Neural cell (in vitro differentiated cells): ENCODE measurements at regions not wholly inside any gene's neighbourhood (a gene's known extent, or its start where the extent isn't known, plus 50 kb on each side); places are given as distances from the start of the nearest gene placed in this dataset.

ENCODE experiments used
- EP300 ChIP-seq: fragments of 450-650 bp; conservative IDR thresholded peaks from 2 replicates; pipeline ENCODE4 v1.6.1; 2014; ENCODE audit warnings: antibody characterized with exemption, mild to moderate bottlenecking, moderate library complexity; ENCODE audit not compliant: poor library complexity, severe bottlenecking
- EZH2 ChIP-seq: fragments of 200-600, 300-800 bp; shearing (Covaris generic), sonication (generic); IDR thresholded peaks from 2 replicates; pipeline ENCODE4 v1.6.1; 2014; ENCODE audit warnings: antibody characterized with exemption, low read length, borderline replicate concordance, mild to moderate bottlenecking; ENCODE audit not compliant: insufficient read depth, poor library complexity, severe bottlenecking
- RAD21 ChIP-seq: fragments of 450-650 bp; conservative IDR thresholded peaks from 2 replicates; pipeline ENCODE4 v1.6.1; 2014; ENCODE audit warnings: antibody characterized with exemption, mild to moderate bottlenecking, moderate library complexity
- TF ChIP-seq, protein P1 (sequence below): fragments of 450-650 bp; IDR thresholded peaks from 2 replicates; pipeline ENCODE4 v1.5.1; 2014; ENCODE audit warnings: antibody characterized with exemption, mild to moderate bottlenecking, moderate library complexity; ENCODE audit not compliant: poor library complexity, severe bottlenecking
- TF ChIP-seq, protein P2 (sequence below): IDR thresholded peaks from 2 replicates; pipeline ENCODE4 v1.6.1; 2012; ENCODE audit warnings: borderline replicate concordance

DNA sequence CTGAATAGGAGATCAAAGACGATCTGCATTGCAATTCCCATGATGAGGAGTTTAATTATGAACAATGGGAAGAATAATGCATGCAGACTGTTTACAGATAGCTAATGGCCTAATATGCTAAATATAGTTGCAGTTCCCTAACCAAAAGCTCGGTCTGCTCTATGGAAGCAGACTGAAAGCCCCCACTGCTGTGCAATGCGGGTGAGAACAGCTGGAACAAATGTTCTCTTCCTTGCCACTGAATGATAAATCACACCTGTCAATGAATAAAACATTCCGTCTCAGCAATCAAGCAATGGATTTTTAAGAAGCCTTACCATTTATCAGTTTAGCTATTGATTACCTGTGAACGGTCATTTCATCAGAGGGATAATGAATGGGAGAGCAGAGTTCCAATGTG is 704.5 kb upstream of the RAB6C start:
- no peak for TF ChIP-seq EZH2
- TF ChIP-seq, protein P1, sequence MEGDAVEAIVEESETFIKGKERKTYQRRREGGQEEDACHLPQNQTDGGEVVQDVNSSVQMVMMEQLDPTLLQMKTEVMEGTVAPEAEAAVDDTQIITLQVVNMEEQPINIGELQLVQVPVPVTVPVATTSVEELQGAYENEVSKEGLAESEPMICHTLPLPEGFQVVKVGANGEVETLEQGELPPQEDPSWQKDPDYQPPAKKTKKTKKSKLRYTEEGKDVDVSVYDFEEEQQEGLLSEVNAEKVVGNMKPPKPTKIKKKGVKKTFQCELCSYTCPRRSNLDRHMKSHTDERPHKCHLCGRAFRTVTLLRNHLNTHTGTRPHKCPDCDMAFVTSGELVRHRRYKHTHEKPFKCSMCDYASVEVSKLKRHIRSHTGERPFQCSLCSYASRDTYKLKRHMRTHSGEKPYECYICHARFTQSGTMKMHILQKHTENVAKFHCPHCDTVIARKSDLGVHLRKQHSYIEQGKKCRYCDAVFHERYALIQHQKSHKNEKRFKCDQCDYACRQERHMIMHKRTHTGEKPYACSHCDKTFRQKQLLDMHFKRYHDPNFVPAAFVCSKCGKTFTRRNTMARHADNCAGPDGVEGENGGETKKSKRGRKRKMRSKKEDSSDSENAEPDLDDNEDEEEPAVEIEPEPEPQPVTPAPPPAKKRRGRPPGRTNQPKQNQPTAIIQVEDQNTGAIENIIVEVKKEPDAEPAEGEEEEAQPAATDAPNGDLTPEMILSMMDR, result no peak
- no peak for TF ChIP-seq EP300
- TF ChIP-seq, protein P2, sequence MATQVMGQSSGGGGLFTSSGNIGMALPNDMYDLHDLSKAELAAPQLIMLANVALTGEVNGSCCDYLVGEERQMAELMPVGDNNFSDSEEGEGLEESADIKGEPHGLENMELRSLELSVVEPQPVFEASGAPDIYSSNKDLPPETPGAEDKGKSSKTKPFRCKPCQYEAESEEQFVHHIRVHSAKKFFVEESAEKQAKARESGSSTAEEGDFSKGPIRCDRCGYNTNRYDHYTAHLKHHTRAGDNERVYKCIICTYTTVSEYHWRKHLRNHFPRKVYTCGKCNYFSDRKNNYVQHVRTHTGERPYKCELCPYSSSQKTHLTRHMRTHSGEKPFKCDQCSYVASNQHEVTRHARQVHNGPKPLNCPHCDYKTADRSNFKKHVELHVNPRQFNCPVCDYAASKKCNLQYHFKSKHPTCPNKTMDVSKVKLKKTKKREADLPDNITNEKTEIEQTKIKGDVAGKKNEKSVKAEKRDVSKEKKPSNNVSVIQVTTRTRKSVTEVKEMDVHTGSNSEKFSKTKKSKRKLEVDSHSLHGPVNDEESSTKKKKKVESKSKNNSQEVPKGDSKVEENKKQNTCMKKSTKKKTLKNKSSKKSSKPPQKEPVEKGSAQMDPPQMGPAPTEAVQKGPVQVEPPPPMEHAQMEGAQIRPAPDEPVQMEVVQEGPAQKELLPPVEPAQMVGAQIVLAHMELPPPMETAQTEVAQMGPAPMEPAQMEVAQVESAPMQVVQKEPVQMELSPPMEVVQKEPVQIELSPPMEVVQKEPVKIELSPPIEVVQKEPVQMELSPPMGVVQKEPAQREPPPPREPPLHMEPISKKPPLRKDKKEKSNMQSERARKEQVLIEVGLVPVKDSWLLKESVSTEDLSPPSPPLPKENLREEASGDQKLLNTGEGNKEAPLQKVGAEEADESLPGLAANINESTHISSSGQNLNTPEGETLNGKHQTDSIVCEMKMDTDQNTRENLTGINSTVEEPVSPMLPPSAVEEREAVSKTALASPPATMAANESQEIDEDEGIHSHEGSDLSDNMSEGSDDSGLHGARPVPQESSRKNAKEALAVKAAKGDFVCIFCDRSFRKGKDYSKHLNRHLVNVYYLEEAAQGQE, result no peak
- TF ChIP-seq RAD21, result no peak
